Large intestine (tissue), 3 donors: ENCODE measurements at regions not wholly inside any gene's neighbourhood (a gene's known extent, or its start where the extent isn't known, plus 50 kb on each side); places are given as distances from the start of the nearest gene placed in this dataset.

ENCODE experiments used
- DNase-seq, 2 donors: peaks; one replicate each; pipeline versions ENCODE4 v3.0.0 to v3.0.0-alpha.2; 2013
- H3K27ac ChIP-seq: one replicate; pipeline ENCODE4 v1.5.1; 2013; ENCODE audit warnings: low read length
- H3K27me3 ChIP-seq: 2 replicates; pipeline ENCODE4 v1.6.1; 2013; ENCODE audit warnings: low read length; ENCODE audit not compliant: control insufficient read depth, insufficient read depth
- H3K36me3 ChIP-seq: 2 replicates; pipeline ENCODE4 v1.6.1; 2013; ENCODE audit warnings: low read length; ENCODE audit not compliant: control insufficient read depth, insufficient read depth
- H3K4me1 ChIP-seq: one replicate; pipeline ENCODE4 v1.6.1; 2013; ENCODE audit warnings: low read length; ENCODE audit not compliant: control insufficient read depth, insufficient read depth
- H3K4me3 ChIP-seq: one replicate; pipeline ENCODE4 v1.5.1; 2013; ENCODE audit warnings: low read length
- H3K9me3 ChIP-seq: one replicate; pipeline ENCODE4 v1.6.1; 2013; ENCODE audit warnings: mild to moderate bottlenecking, low read depth, low read length, moderate library complexity; ENCODE audit not compliant: control insufficient read depth
- WGBS: methylation state at CpG from one replicate; pipeline ENCODE4 v1.1.5; 2013; ENCODE audit warnings: low lambda C conversion rate; ENCODE audit not compliant: insufficient coverage; 5-methylcytosine and 5-hydroxymethylcytosine counted together

GRCh38 chr5:91223886-91224285 lies 159.2 kb downstream of the ARRDC3 start:
- no peaks in the 10 kb centered on the region for H3K9me3 ChIP-seq
- no peak overlapping the region for H3K27ac ChIP-seq
- no peak overlapping the region for H3K4me3 ChIP-seq
- WGBS = no CpG with 5 or more reads among the region's 1 CpG
- DNase-seq = no peak
- H3K27me3 ChIP-seq = no peaks in the 10 kb centered on the region
- no peaks in the 10 kb centered on the region for H3K36me3 ChIP-seq
- no peaks in the 10 kb centered on the region for H3K4me1 ChIP-seq

GRCh38 chr5:91222482-91222881 lies 160.6 kb downstream of the ARRDC3 start:
- Histone ChIP-seq H3K36me3 (no peaks in the 10 kb centered on the region), H3K4me1 (no peaks in the 10 kb centered on the region), H3K27ac (no peak overlapping the region), H3K4me3 (no peak overlapping the region), H3K27me3 (no peaks in the 10 kb centered on the region), H3K9me3 (no peaks in the 10 kb centered on the region)
- DNase-seq = no peak
- no CpG with 5 or more reads among the region's 5 CpGs for WGBS

- no peak for DNase-seq
- H3K27me3 ChIP-seq = no peaks in the 10 kb centered on the region
- no peaks in the 10 kb centered on the region for H3K4me1 ChIP-seq
- no peak overlapping the region for H3K4me3 ChIP-seq
- H3K27ac ChIP-seq = no peak overlapping the region
- no peaks in the 10 kb centered on the region for H3K36me3 ChIP-seq
- WGBS = no CpG with 5 or more reads among the region's 1 CpG
- H3K9me3 ChIP-seq = no peaks in the 10 kb centered on the region
These were observed 161.2 kb downstream of the ARRDC3 start for GRCh38 chr5:91221917-91222316.

GRCh38 chr5:91219803-91220371 lies 163.2 kb downstream of the ARRDC3 start:
- DNase-seq = no peak
- no peak overlapping the region for H3K4me3 ChIP-seq

GRCh38 chr5:91219091-91219802 lies 163.9 kb downstream of the ARRDC3 start:
- 20% methylated on average over 1 of the region's 5 CpGs for WGBS
- Histone ChIP-seq H3K4me1 (no peaks in the 10 kb centered on the region), H3K27me3 (no peaks in the 10 kb centered on the region), H3K36me3 (no peaks in the 10 kb centered on the region), H3K27ac (peak overlapping the region; percentile 4), H3K9me3 (no peaks in the 10 kb centered on the region), H3K4me3 (no peak overlapping the region)
- peak; percentile 63 to 84 for DNase-seq

More at GRCh38 chr5:91219803-91220371, 163.2 kb downstream of the ARRDC3 start:
- Histone ChIP-seq H3K4me1 (no peaks in the 10 kb centered on the region), H3K27ac (no peak overlapping the region), H3K36me3 (no peaks in the 10 kb centered on the region), H3K27me3 (no peaks in the 10 kb centered on the region), H3K9me3 (no peaks in the 10 kb centered on the region)
- WGBS = no CpG with 5 or more reads among the region's 3 CpGs

GRCh38 chr5:91217859-91218258 lies 165.3 kb downstream of the ARRDC3 start:
- Histone ChIP-seq H3K4me1 (peaks cover 3% of the 10 kb centered on the region), H3K36me3 (no peaks in the 10 kb centered on the region), H3K4me3 (no peak overlapping the region), H3K27me3 (no peaks in the 10 kb centered on the region), H3K27ac (no peak overlapping the region), H3K9me3 (no peaks in the 10 kb centered on the region)
- WGBS = no CpG with 5 or more reads among the region's 1 CpG
- no peak for DNase-seq

- H3K27ac ChIP-seq = no peak overlapping the region
- no peak for DNase-seq
- H3K9me3 ChIP-seq = no peaks in the 10 kb centered on the region
- 100% methylated on average over 1 of the region's 4 CpGs for WGBS
- H3K36me3 ChIP-seq = no peaks in the 10 kb centered on the region
- peaks cover 11% of the 10 kb centered on the region for H3K4me1 ChIP-seq
- no peaks in the 10 kb centered on the region for H3K27me3 ChIP-seq
- H3K4me3 ChIP-seq = no peak overlapping the region
These were observed 168.5 kb downstream of the ARRDC3 start for GRCh38 chr5:91214571-91214970.
